MM.1S (cell line): ENCODE measurements at regions not wholly inside any gene's neighbourhood (a gene's known extent, or its start where the extent isn't known, plus 50 kb on each side); places are given as distances from the start of the nearest gene placed in this dataset.

Experiments
- DNase-seq: peaks from one replicate; pipeline ENCODE4 v3.0.0-alpha.2; 2015
- H2AFZ ChIP-seq: fragments of 300-600 bp; sonication (generic); 2 replicates; pipeline ENCODE4 v1.6.0; 2016; ENCODE audit warnings: antibody characterized with exemption, low read length
- H3F3A ChIP-seq: fragments of 300-600 bp; sonication (generic); 2 replicates; pipeline ENCODE4 v1.6.1; 2016; ENCODE audit warnings: mild to moderate bottlenecking, antibody characterized with exemption, low read length, moderate library complexity, mixed read lengths; ENCODE audit not compliant: insufficient read depth
- H3K27ac ChIP-seq: fragments of 300-600 bp; sonication (generic); 2 replicates; pipeline ENCODE4 v1.5.1; 2016; ENCODE audit warnings: mild to moderate bottlenecking, low read length
- H3K27me3 ChIP-seq: fragments of 300-600 bp; sonication (generic); replicated peaks from 2 replicates; pipeline ENCODE4 v1.6.0; 2016; ENCODE audit warnings: low read length; ENCODE audit not compliant: insufficient read depth
- H3K36me3 ChIP-seq: fragments of 300-600 bp; sonication (generic); replicated peaks from 2 replicates; pipeline ENCODE4 v1.6.1; 2016; ENCODE audit warnings: mild to moderate bottlenecking, low read length, mixed read lengths; ENCODE audit not compliant: insufficient read depth
- H3K4me1 ChIP-seq: fragments of 300-600 bp; sonication (generic); 2 replicates; pipeline ENCODE4 v1.6.1; 2016; ENCODE audit warnings: low read length, mixed read lengths
- H3K4me2 ChIP-seq: fragments of 300-600 bp; sonication (generic); 2 replicates; pipeline ENCODE4 v1.6.0; 2016; ENCODE audit warnings: low read depth, low read length
- H3K4me3 ChIP-seq: fragments of 300-600 bp; sonication (generic); 2 replicates; pipeline ENCODE4 v1.5.1; 2016; ENCODE audit warnings: low read length, mixed read lengths
- H3K79me2 ChIP-seq: fragments of 300-600 bp; sonication (generic); 2 replicates; pipeline ENCODE4 v1.6.1; 2016; ENCODE audit warnings: mixed run types, low read length, mixed read lengths
- H3K9ac ChIP-seq: fragments of 300-600 bp; sonication (generic); 2 replicates; pipeline ENCODE4 v1.6.1; 2016; ENCODE audit warnings: low read length, mixed read lengths
- H3K9me2 ChIP-seq: fragments of 300-600 bp; sonication (generic); replicated peaks from 2 replicates; pipeline ENCODE4 v1.6.1; 2016; ENCODE audit warnings: mild to moderate bottlenecking, low read length, mixed read lengths; ENCODE audit not compliant: insufficient read depth
- H3K9me3 ChIP-seq: fragments of 300-600 bp; sonication (generic); replicated peaks from 2 replicates; pipeline ENCODE4 v1.6.1; 2016; ENCODE audit warnings: mild to moderate bottlenecking, low read length, mixed read lengths; ENCODE audit not compliant: insufficient read depth
- H4K20me1 ChIP-seq: fragments of 300-600 bp; sonication (generic); 2 replicates; pipeline ENCODE4 v1.6.1; 2016; ENCODE audit warnings: mild to moderate bottlenecking, low read length, moderate library complexity, mixed read lengths; ENCODE audit not compliant: insufficient read depth
- EZH2 ChIP-seq: fragments of 300-600 bp; sonication (generic); optimal IDR thresholded peaks from 2 replicates; pipeline ENCODE3; 2017; ENCODE audit warnings: low read depth, mild to moderate bottlenecking, antibody characterized with exemption, low read length, mixed read lengths
- EZH2phosphoT487 ChIP-seq: fragments of 300-600 bp; sonication (generic); IDR thresholded peaks from 2 replicates; pipeline ENCODE4 v1.6.1; 2018; ENCODE audit warnings: antibody characterized with exemption, low read length
- TF ChIP-seq, protein P1 (sequence below): fragments of 300-600 bp; sonication (generic); IDR thresholded peaks from 2 replicates; pipeline ENCODE4 v1.5.1; 2016; ENCODE audit warnings: antibody characterized with exemption, low read length, mixed read lengths

DNA sequence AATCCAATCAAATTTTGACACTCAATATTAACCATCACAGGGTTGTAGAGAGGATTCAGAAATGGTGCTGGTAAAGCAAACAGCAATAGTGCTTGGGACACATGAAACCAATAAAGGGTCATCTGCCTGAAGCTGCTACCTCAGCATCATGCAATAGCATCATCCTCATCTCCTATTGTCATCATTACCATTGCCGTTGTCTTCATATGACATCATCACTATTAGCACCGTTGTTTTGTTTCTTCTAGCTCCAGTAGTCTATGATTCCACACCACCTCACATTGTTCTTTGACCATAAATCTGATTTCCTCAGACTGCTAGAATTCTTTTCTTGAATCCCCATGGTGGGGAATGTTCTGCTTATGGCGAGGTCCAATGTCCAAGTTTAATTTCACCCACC is 52.8 kb upstream of the GRK3 start:
- Histone ChIP-seq H3F3A (no peaks in the 10 kb centered on the region), H2AFZ (no peak overlapping the region), H3K9ac (no peak overlapping the region), H3K27ac (no peak overlapping the region), H3K4me2 (no peak overlapping the region), H3K4me3 (no peak overlapping the region), H4K20me1 (no peaks in the 10 kb centered on the region), H3K36me3 (no peaks in the 10 kb centered on the region), H3K4me1 (no peaks in the 10 kb centered on the region), H3K79me2 (no peaks in the 10 kb centered on the region), H3K27me3 (no peaks in the 10 kb centered on the region), H3K9me2 (no peaks in the 10 kb centered on the region), H3K9me3 (no peaks in the 10 kb centered on the region)
- no peak for TF ChIP-seq EZH2phosphoT487
- no peak for DNase-seq

DNA sequence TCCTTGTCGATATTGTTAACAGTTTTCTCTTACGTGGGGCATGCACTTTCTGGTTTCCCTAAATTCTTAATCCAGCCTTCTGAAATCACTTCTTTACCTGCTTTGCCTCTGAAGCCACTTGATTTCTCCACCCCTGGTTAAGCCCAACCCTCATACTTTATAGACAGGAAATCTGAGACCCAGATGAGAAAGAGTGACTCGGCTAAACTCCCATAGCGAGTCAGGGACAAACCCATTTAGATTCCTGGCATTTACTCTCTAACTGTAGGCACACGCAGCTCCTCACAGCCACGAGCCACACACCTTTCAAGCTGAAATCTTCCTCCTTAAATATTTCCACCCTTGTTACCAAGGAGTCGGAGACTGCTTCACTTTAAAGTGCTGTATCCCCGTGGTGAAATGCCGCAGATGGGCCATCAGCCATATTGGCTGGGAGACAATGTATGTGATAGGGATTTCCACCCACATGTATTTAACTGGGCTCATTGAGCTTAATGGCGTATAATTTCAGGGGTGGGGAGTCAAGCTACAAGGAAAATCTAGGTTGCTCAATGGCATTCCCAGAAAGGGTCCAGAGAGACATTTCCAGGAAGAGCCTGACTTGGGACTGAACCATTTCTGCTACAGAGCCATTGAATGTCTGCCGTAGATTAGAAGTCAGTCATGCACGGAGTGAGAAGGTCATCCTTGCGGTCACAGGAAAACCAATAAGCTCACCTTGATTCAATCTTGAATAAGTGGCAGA is 49.9 kb upstream of the GRK3 start:
- H3K9me3 ChIP-seq: no peaks in the 10 kb centered on the region
- H2AFZ ChIP-seq: no peak overlapping the region
- H3K9me2 ChIP-seq: no peaks in the 10 kb centered on the region
- H3K27ac ChIP-seq: no peak overlapping the region
- no peak overlapping the region for H3K9ac ChIP-seq
- TF ChIP-seq EZH2phosphoT487 (no peak), EZH2 (no peak)
- TF ChIP-seq, protein P1, sequence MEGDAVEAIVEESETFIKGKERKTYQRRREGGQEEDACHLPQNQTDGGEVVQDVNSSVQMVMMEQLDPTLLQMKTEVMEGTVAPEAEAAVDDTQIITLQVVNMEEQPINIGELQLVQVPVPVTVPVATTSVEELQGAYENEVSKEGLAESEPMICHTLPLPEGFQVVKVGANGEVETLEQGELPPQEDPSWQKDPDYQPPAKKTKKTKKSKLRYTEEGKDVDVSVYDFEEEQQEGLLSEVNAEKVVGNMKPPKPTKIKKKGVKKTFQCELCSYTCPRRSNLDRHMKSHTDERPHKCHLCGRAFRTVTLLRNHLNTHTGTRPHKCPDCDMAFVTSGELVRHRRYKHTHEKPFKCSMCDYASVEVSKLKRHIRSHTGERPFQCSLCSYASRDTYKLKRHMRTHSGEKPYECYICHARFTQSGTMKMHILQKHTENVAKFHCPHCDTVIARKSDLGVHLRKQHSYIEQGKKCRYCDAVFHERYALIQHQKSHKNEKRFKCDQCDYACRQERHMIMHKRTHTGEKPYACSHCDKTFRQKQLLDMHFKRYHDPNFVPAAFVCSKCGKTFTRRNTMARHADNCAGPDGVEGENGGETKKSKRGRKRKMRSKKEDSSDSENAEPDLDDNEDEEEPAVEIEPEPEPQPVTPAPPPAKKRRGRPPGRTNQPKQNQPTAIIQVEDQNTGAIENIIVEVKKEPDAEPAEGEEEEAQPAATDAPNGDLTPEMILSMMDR: no peak
- DNase-seq: no peak
- H3F3A ChIP-seq: no peaks in the 10 kb centered on the region
- no peak overlapping the region for H3K4me2 ChIP-seq
- no peaks in the 10 kb centered on the region for H3K4me1 ChIP-seq
- H3K36me3 ChIP-seq: no peaks in the 10 kb centered on the region
- H4K20me1 ChIP-seq: no peaks in the 10 kb centered on the region
- H3K79me2 ChIP-seq: no peaks in the 10 kb centered on the region
- H3K27me3 ChIP-seq: no peaks in the 10 kb centered on the region
- H3K4me3 ChIP-seq: no peak overlapping the region
